Peyer's patch (tissue), 4 donors: ENCODE measurements at regions not wholly inside any gene's neighbourhood (a gene's known extent, or its start where the extent isn't known, plus 50 kb on each side); places are given as distances from the start of the nearest gene placed in this dataset.

Experiments
- DNase-seq, 3 donors: peaks; one replicate each; pipeline ENCODE4 v3.0.0-alpha.2; 2017 to 2019
- H3K27ac ChIP-seq, 4 donors: fragments of 200-600 bp; sonication (generic); one replicate each; pipeline ENCODE4 v1.5.1; 2016 to 2019
- H3K27me3 ChIP-seq, 2 donors: fragments of 200-600 bp; sonication (generic); one replicate each; pipeline ENCODE4 v1.5.1; 2019
- H3K36me3 ChIP-seq, 3 donors: fragments of 200-600 bp; sonication (generic); one replicate each; pipeline ENCODE4 v1.5.1; 2016 to 2019
- H3K4me1 ChIP-seq, 4 donors: fragments of 200-600 bp; sonication (generic); one replicate each; pipeline ENCODE4 v1.5.1; 2016 to 2019
- H3K4me3 ChIP-seq, 4 donors: fragments of 200-600 bp; sonication (generic); 1 replicate in 3 of 4; 2 replicates in 1 of 4; pipeline ENCODE4 v1.5.1; 2016 to 2019; ENCODE audit warnings: mild to moderate bottlenecking in 1 of 4
- H3K9me3 ChIP-seq, 4 donors: fragments of 200-600 bp; sonication (generic); one replicate each; pipeline ENCODE4 v1.5.1; 2016 to 2019; ENCODE audit warnings: mild to moderate bottlenecking in 1 of 4
- CTCF ChIP-seq, 6 experiments: fragments of 450-650 bp in 4 of 6; fragments of 200-600 bp in 2 of 6; sonication (generic) in 1 of 6; IDR thresholded peaks; one replicate each; pipeline ENCODE4 v1.5.1; 2017 to 2019; ENCODE audit warnings: antibody characterized with exemption in 6 of 6, mild to moderate bottlenecking in 3 of 6, moderate library complexity in 1 of 6
- POLR2A ChIP-seq, 2 donors: fragments of 450-650 bp; IDR thresholded peaks; one replicate each; pipeline ENCODE4 v1.5.1; 2017; ENCODE audit warnings: antibody characterized with exemption in 2 of 2, mild to moderate bottlenecking in 2 of 2, moderate library complexity in 2 of 2

DNA sequence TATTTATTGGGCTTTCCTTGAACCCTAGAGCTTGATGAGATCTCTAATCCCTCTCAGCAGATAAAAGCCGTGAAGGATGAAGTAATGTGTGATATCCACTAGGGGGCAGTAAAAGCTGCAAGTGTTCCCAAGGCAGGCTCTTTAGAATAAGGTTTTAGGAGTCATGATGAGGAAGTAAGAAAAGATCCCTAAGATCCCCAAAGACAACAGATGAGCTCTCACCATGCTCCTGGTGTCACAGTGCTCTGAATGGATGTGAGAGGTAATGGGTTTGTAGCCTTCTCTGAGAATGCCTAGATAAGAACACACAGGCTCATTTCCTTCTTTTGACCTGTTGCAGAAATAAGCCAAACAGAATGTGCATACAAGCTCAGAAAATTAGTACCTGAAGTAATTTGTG is 70.4 kb upstream of the ITPRID1 start:
- Histone ChIP-seq H3K27me3 (no peaks in the 10 kb centered on the region), H3K4me1 (no peaks in the 10 kb centered on the region), H3K27ac (no peak overlapping the region), H3K36me3 (no peaks in the 10 kb centered on the region), H3K4me3 (no peak overlapping the region), H3K9me3 (no peaks in the 10 kb centered on the region)
- peak in 1 of 3 donors; percentile 59 for DNase-seq
- no peak for TF ChIP-seq POLR2A (IDR thresholded peaks at IDR 0.05)
- peak in 5 of 6 experiments; percentile 39 to 85 (median 79) for TF ChIP-seq CTCF (IDR thresholded peaks at IDR 0.05)

DNA sequence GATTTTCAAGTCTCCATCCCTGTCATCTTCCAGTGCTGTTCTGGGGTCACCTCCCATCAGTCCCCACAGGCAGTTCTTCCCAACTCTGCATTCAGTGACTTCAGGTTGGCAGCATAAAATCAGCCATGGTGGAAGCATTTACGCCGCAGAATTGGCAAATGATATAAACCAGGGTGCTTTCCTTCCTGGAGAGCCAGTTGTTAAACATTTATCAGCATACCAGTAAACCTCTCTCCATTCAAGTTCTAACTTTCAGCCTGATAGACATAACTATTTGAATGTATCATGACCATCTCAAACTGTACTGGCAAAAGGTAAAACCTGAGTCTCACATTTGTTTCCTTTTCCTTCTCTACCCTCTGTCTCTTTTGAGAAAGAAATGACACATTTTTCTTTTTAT is 69.7 kb upstream of the ITPRID1 start:
- Histone ChIP-seq H3K27me3 (no peaks in the 10 kb centered on the region), H3K4me1 (no peaks in the 10 kb centered on the region)
- DNase-seq: no peak

GRCh38 chr7:31445686-31446355 is 68.1 kb upstream of the ITPRID1 start:
- no peaks in the 10 kb centered on the region for H3K4me1 ChIP-seq
- no peaks in the 10 kb centered on the region for H3K27me3 ChIP-seq
- no peak for DNase-seq
- TF ChIP-seq POLR2A (IDR thresholded peaks at IDR 0.05): no peak
- no peak for TF ChIP-seq CTCF (IDR thresholded peaks at IDR 0.05)
- no peaks in the 10 kb centered on the region for H3K36me3 ChIP-seq
- H3K4me3 ChIP-seq: no peak overlapping the region
- no peaks in the 10 kb centered on the region for H3K9me3 ChIP-seq
- H3K27ac ChIP-seq: no peak overlapping the region

More for the DNA sequence above, 69.7 kb upstream of the ITPRID1 start:
- Histone ChIP-seq H3K27ac (no peak overlapping the region), H3K4me3 (no peak overlapping the region), H3K9me3 (no peaks in the 10 kb centered on the region), H3K36me3 (no peaks in the 10 kb centered on the region)
- no peak for TF ChIP-seq CTCF (IDR thresholded peaks at IDR 0.05)
- TF ChIP-seq POLR2A (IDR thresholded peaks at IDR 0.05): no peak

GRCh38 chr7:31448649-31449048 is 65.2 kb upstream of the ITPRID1 start:
- no peak for DNase-seq
- no peak overlapping the region for H3K27ac ChIP-seq
- no peak for TF ChIP-seq CTCF (IDR thresholded peaks at IDR 0.05)
- no peak for TF ChIP-seq POLR2A (IDR thresholded peaks at IDR 0.05)
- H3K27me3 ChIP-seq: no peaks in the 10 kb centered on the region
- no peaks in the 10 kb centered on the region for H3K9me3 ChIP-seq
- H3K36me3 ChIP-seq: no peaks in the 10 kb centered on the region
- H3K4me1 ChIP-seq: no peaks in the 10 kb centered on the region
- no peak overlapping the region for H3K4me3 ChIP-seq

DNA sequence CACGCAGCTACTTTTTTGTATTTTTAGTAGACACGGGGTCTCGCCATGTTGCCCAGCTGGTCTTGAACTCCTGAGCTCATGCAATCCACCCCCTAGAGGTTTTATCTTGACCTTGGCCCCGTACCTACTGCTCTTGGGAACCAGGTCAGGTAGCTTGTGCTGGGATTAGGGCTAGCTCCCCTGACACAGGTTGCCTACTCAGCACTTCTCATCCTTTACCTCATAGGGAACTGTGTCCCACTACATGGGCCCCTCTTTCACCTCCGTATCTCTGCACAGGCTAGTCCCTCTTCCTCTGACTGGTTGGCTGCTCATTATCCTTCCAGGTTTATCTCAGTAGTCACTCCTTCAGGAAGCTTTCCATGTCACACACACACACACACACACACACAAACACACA is 58.0 kb upstream of the ITPRID1 start:
- DNase-seq: no peak
- no peak for TF ChIP-seq POLR2A (IDR thresholded peaks at IDR 0.05)
- no peak for TF ChIP-seq CTCF (IDR thresholded peaks at IDR 0.05)
- Histone ChIP-seq H3K27ac (no peak overlapping the region), H3K9me3 (no peaks in the 10 kb centered on the region), H3K27me3 (no peaks in the 10 kb centered on the region), H3K36me3 (no peaks in the 10 kb centered on the region), H3K4me3 (no peak overlapping the region), H3K4me1 (no peaks in the 10 kb centered on the region)
